ENCODE measurements at regions not wholly inside any gene's neighbourhood (a gene's known extent, or its start where the extent isn't known, plus 50 kb on each side); places are given as distances from the start of the nearest gene placed in this dataset.

DNA sequence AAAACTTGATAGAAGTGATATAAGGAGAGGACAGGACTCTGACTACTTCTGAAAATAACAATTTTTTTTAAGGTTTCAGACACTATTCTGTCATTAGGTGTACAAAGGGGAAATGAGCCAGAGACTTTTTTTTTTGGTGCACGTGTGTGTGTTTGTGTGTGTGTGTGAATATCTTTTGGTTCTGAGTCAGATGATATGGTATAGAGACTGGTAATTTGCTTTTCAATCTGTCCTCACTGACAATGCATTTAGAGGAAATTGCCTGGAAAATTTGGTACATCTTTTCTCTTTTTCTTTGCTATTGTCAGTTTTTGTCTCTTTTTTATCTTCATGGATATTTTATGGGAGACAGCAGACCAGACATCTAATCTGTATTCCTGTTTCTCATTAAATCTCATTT, 59.3 kb downstream of the DDIT4L start:
- no peaks in the 10 kb centered on the region for H3K27me3 ChIP-seq (ENCODE audit: control insufficient read depth, insufficient read depth, low read length)
- H3K36me3 ChIP-seq (ENCODE audit: control insufficient read depth, insufficient read depth, low read length) = no peaks in the 10 kb centered on the region
- H3K4me1 ChIP-seq (ENCODE audit: control insufficient read depth, insufficient read depth, low read length) = no peaks in the 10 kb centered on the region
- no peak overlapping the region for H3K27ac ChIP-seq (ENCODE audit: low read depth, low read length)
- H3K4me3 ChIP-seq (ENCODE audit: low read depth, low read length) = no peak overlapping the region
- H3K9ac ChIP-seq (ENCODE audit: low read length) = no peak overlapping the region
- H3K9me3 ChIP-seq (ENCODE audit: control insufficient read depth, insufficient read depth, low read depth, low read length) = no peaks in the 10 kb centered on the region

DNA sequence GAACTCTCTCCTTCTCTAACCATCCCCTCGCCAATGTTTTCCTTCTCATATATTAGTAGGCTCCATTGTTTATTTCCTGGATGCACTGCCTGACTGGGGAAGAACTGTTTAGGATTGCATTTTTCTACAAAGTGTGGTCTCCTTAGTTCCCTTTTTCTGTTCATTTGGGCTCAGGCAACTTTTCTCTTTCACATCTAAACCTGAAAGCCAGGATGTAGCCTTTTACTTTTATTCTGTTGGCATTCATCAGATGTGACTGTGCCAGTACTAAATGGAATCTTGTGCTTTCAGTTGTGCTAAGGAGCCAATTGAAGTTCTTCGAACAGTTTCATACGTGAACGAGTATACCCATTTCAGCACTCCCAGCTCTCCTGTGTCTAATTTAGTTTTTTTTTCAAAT, 59.8 kb downstream of the DDIT4L start:
- H3K4me1 ChIP-seq (ENCODE audit: control insufficient read depth, insufficient read depth, low read length) = no peaks in the 10 kb centered on the region
- no peak overlapping the region for H3K27ac ChIP-seq (ENCODE audit: low read depth, low read length)
- H3K9me3 ChIP-seq (ENCODE audit: control insufficient read depth, insufficient read depth, low read depth, low read length) = no peaks in the 10 kb centered on the region
- H3K4me3 ChIP-seq (ENCODE audit: low read depth, low read length) = no peak overlapping the region
- no peak overlapping the region for H3K9ac ChIP-seq (ENCODE audit: low read length)
- H3K36me3 ChIP-seq (ENCODE audit: control insufficient read depth, insufficient read depth, low read length) = no peaks in the 10 kb centered on the region
- H3K27me3 ChIP-seq (ENCODE audit: control insufficient read depth, insufficient read depth, low read length) = no peaks in the 10 kb centered on the region

DNA sequence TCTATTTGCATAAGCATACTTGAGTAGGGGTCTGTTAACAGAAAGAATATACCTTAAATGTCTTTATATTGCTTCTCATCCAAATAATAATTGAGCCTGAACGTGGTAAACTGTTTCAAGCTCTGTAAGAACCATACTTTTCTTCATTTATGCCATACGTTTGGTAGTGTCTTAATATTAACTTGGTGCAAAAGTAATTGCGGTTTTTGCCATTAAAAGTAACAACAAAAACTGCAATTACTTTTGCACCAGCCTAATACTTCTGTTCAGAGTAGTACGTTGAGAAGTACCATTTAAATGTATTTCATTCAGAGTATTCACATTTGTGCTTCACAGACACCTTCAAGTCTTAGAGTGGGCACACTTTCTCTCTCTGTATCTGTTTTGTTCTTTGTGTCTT, 60.5 kb downstream of the DDIT4L start:
- Histone ChIP-seq H3K36me3 (ENCODE audit: control insufficient read depth, insufficient read depth, low read length) (no peaks in the 10 kb centered on the region), H3K9me3 (ENCODE audit: control insufficient read depth, insufficient read depth, low read depth, low read length) (no peaks in the 10 kb centered on the region), H3K4me1 (ENCODE audit: control insufficient read depth, insufficient read depth, low read length) (no peaks in the 10 kb centered on the region), H3K9ac (ENCODE audit: low read length) (no peak overlapping the region), H3K4me3 (ENCODE audit: low read depth, low read length) (no peak overlapping the region), H3K27me3 (ENCODE audit: control insufficient read depth, insufficient read depth, low read length) (no peaks in the 10 kb centered on the region), H3K27ac (ENCODE audit: low read depth, low read length) (no peak overlapping the region)

DNA sequence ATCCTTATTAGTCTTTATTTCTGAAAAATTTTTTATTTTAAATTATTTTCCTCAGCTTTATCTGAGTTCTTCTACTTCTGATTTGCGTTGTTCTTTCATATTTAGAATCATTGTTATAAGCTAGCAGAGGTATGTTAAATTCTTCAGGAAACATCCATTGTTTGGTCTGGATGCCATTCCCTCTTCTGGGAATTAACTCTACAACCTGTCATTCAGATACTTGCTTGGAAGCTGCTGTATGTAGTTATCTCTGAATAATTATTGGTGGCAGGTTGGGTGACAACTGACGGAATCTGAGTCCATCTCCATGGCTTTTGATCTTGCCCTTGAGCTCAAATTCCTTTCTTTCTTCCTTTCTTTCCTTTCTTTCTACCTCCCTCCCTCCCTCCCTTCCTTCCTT, 61.9 kb downstream of the DDIT4L start:
- H3K36me3 ChIP-seq (ENCODE audit: control insufficient read depth, insufficient read depth, low read length) = no peaks in the 10 kb centered on the region
- no peak overlapping the region for H3K9ac ChIP-seq (ENCODE audit: low read length)
- H3K4me3 ChIP-seq (ENCODE audit: low read depth, low read length) = no peak overlapping the region
- H3K9me3 ChIP-seq (ENCODE audit: control insufficient read depth, insufficient read depth, low read depth, low read length) = no peaks in the 10 kb centered on the region
- no peaks in the 10 kb centered on the region for H3K4me1 ChIP-seq (ENCODE audit: control insufficient read depth, insufficient read depth, low read length)
- no peak overlapping the region for H3K27ac ChIP-seq (ENCODE audit: low read depth, low read length)
- H3K27me3 ChIP-seq (ENCODE audit: control insufficient read depth, insufficient read depth, low read length) = no peaks in the 10 kb centered on the region

DNA sequence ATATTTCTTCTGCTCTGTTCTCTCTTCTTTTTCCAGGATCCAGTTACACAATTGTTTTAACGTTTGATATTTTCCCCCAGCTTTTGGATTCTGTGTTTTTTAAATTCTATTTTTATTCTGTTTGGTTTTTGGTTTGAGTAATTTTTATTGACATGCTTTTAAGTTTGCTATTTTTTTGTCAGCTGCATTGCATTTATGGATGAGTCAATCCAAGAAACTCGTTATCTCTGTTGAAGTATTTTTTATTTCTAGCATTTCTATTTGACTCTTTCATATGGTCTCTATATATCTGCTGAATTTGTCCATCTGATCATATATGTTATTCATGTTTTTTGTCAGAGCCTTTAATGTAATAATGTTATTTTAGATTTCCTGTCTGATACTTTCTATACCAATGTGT, 65.6 kb downstream of the DDIT4L start:
- Histone ChIP-seq H3K36me3 (ENCODE audit: control insufficient read depth, insufficient read depth, low read length) (no peaks in the 10 kb centered on the region), H3K4me3 (ENCODE audit: low read depth, low read length) (no peak overlapping the region), H3K9ac (ENCODE audit: low read length) (no peak overlapping the region), H3K27me3 (ENCODE audit: control insufficient read depth, insufficient read depth, low read length) (no peaks in the 10 kb centered on the region), H3K27ac (ENCODE audit: low read depth, low read length) (no peak overlapping the region), H3K9me3 (ENCODE audit: control insufficient read depth, insufficient read depth, low read depth, low read length) (no peaks in the 10 kb centered on the region), H3K4me1 (ENCODE audit: control insufficient read depth, insufficient read depth, low read length) (no peaks in the 10 kb centered on the region)

DNA sequence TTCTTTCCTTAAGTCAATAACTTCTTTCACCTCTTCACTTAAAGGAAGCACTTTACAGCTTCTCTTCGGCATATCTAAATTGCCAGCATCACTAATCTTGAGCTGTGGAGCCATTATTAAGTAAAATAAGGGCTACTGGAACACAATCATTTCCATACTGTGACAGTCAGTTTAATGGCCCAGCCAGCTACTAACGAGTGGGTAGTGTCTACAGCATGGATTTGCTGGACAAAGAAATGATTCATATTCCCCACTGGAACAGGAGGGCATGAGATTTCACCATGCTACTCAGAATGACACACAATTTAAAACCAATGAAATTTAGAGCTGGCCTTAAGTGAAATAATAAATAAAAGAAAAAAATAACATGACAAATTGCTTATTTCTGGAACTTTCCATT, 72.1 kb downstream of the DDIT4L start:
- Histone ChIP-seq H3K27ac (ENCODE audit: low read depth, low read length) (no peak overlapping the region), H3K4me1 (ENCODE audit: control insufficient read depth, insufficient read depth, low read length) (peaks cover 29% of the 10 kb centered on the region), H3K27me3 (ENCODE audit: control insufficient read depth, insufficient read depth, low read length) (no peaks in the 10 kb centered on the region; the same call in 1 of the 2 replicates), H3K9ac (ENCODE audit: low read length) (no peak overlapping the region), H3K9me3 (ENCODE audit: control insufficient read depth, insufficient read depth, low read depth, low read length) (no peaks in the 10 kb centered on the region), H3K4me3 (ENCODE audit: low read depth, low read length) (no peak overlapping the region), H3K36me3 (ENCODE audit: control insufficient read depth, insufficient read depth, low read length) (no peaks in the 10 kb centered on the region)

DNA sequence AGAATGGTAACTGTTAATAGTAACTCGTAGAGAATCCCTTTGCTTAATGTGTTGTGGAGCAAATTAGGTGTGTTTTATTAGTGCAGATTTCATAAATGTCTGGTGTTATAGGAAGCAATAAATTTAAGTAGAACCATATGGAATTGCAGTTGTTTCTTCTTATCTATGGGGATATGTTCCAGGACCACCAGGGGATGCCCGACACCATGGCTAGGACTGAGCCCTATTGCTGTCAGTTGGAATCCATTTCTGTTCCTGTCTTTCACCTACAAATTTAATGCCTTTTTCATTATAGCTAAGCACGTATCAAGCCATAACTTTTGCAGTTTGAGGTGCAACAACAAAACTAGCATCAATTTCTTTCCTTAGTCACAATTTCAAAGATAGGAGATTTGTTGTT, 72.5 kb downstream of the DDIT4L start:
- Histone ChIP-seq H3K9ac (ENCODE audit: low read length) (no peak overlapping the region), H3K27ac (ENCODE audit: low read depth, low read length) (no peak overlapping the region), H3K27me3 (ENCODE audit: control insufficient read depth, insufficient read depth, low read length) (no peaks in the 10 kb centered on the region; the same call in 1 of the 2 replicates), H3K36me3 (ENCODE audit: control insufficient read depth, insufficient read depth, low read length) (no peaks in the 10 kb centered on the region), H3K4me1 (ENCODE audit: control insufficient read depth, insufficient read depth, low read length) (peaks cover 32% of the 10 kb centered on the region), H3K4me3 (ENCODE audit: low read depth, low read length) (no peak overlapping the region), H3K9me3 (ENCODE audit: control insufficient read depth, insufficient read depth, low read depth, low read length) (no peaks in the 10 kb centered on the region)

DNA sequence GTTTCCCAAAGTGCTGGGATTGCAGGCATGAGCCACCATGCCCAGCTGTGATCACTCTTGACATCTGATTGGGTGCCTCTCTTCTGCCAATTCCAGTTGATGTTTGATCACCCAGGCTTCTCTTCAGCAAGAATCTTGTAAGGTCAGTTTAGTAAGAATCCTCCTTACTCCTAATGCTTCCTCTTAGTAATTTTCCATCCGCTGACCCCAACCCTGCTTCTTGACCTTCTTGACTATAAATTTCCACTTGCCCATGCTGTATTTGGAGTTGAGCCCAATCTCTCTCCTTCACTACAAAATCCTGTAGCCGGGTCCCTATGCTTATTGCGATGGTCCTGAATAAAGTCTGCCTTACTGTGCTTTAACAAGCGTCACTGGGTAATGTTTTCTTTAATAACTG, 75.4 kb downstream of the DDIT4L start:
- no peak overlapping the region for H3K4me3 ChIP-seq (ENCODE audit: low read depth, low read length)
- no peaks in the 10 kb centered on the region; the same call in 1 of the 2 replicates for H3K27me3 ChIP-seq (ENCODE audit: control insufficient read depth, insufficient read depth, low read length)
- H3K9ac ChIP-seq (ENCODE audit: low read length) = no peak overlapping the region
- peaks cover 32% of the 10 kb centered on the region for H3K4me1 ChIP-seq (ENCODE audit: control insufficient read depth, insufficient read depth, low read length)
- no peak overlapping the region for H3K27ac ChIP-seq (ENCODE audit: low read depth, low read length)
- no peaks in the 10 kb centered on the region for H3K9me3 ChIP-seq (ENCODE audit: control insufficient read depth, insufficient read depth, low read depth, low read length)
- no peaks in the 10 kb centered on the region for H3K36me3 ChIP-seq (ENCODE audit: control insufficient read depth, insufficient read depth, low read length)

DNA sequence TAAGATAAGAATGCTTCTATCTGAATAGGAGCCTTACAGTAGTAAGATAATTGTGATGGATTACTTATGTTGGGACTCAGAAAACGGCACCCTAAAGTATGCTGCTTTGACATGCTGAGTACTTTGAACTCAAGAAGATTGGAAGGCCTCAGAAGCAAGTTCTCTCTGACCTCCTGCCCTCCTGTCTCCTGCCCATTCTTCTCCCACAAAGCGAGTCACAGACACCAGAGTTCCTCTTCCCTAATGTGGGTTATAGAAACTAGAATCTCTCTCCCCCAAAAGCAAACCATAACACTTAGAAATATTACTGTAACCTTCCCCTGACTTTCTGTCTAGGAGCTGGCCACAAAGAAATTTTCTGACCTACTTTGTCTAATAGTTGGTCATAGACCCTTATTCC, 76.5 kb downstream of the DDIT4L start:
- H3K4me1 ChIP-seq (ENCODE audit: control insufficient read depth, insufficient read depth, low read length) = peaks cover 32% of the 10 kb centered on the region
- H3K27ac ChIP-seq (ENCODE audit: low read depth, low read length) = no peak overlapping the region
- H3K9ac ChIP-seq (ENCODE audit: low read length) = no peak overlapping the region
- no peaks in the 10 kb centered on the region; the same call in 1 of the 2 replicates for H3K27me3 ChIP-seq (ENCODE audit: control insufficient read depth, insufficient read depth, low read length)
- no peak overlapping the region for H3K4me3 ChIP-seq (ENCODE audit: low read depth, low read length)
- H3K9me3 ChIP-seq (ENCODE audit: control insufficient read depth, insufficient read depth, low read depth, low read length) = no peaks in the 10 kb centered on the region
- H3K36me3 ChIP-seq (ENCODE audit: control insufficient read depth, insufficient read depth, low read length) = no peaks in the 10 kb centered on the region

DNA sequence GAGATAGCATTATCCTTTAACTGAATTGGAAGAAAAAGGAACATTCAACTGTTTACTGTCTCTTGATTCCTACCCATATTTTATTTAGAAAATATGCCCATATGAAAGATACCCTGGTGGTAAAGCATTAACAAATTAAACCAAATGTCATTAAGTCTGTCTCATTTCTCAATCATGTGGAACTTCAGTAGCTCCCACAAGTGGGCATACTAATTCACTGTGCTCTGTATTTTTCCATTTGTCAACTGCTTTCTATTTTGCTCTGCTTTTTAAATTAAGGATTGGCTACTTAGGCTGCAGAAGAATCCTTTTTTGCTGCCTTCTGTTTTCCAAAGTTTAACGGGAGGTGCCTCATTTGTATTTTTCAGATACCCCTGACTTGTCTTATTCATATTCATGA, 77.2 kb downstream of the DDIT4L start:
- H3K27ac ChIP-seq (ENCODE audit: low read depth, low read length) = no peak overlapping the region
- H3K36me3 ChIP-seq (ENCODE audit: control insufficient read depth, insufficient read depth, low read length) = no peaks in the 10 kb centered on the region
- H3K27me3 ChIP-seq (ENCODE audit: control insufficient read depth, insufficient read depth, low read length) = no peaks in the 10 kb centered on the region; the same call in 1 of the 2 replicates
- H3K9ac ChIP-seq (ENCODE audit: low read length) = no peak overlapping the region
- H3K9me3 ChIP-seq (ENCODE audit: control insufficient read depth, insufficient read depth, low read depth, low read length) = no peaks in the 10 kb centered on the region
- H3K4me3 ChIP-seq (ENCODE audit: low read depth, low read length) = no peak overlapping the region
- H3K4me1 ChIP-seq (ENCODE audit: control insufficient read depth, insufficient read depth, low read length) = peaks cover 32% of the 10 kb centered on the region

DNA sequence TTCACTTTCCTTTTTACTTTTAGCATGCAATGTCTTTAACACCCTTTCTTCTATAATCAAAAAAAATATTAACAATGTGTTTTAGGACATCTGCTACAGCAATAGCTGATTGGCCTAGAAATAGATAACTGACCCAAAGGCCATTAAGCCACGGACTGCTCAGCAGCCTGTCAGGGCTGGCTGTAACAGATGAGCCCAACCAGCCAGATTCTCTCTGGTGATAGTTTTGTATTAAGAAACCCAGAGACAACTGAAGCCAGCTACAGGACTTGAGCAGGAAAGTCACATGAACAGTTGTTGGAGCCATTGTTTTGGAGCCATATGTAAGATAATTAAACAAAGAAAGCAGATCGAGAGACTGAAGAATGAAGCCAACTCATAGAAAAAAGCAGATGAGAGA, 80.3 kb downstream of the DDIT4L start:
- Histone ChIP-seq H3K27me3 (ENCODE audit: control insufficient read depth, insufficient read depth, low read length) (no peaks in the 10 kb centered on the region), H3K27ac (ENCODE audit: low read depth, low read length) (no peak overlapping the region), H3K4me1 (ENCODE audit: control insufficient read depth, insufficient read depth, low read length) (peaks cover 18% of the 10 kb centered on the region), H3K4me3 (ENCODE audit: low read depth, low read length) (no peak overlapping the region), H3K9me3 (ENCODE audit: control insufficient read depth, insufficient read depth, low read depth, low read length) (no peaks in the 10 kb centered on the region), H3K9ac (ENCODE audit: low read length) (no peak overlapping the region), H3K36me3 (ENCODE audit: control insufficient read depth, insufficient read depth, low read length) (no peaks in the 10 kb centered on the region)

DNA sequence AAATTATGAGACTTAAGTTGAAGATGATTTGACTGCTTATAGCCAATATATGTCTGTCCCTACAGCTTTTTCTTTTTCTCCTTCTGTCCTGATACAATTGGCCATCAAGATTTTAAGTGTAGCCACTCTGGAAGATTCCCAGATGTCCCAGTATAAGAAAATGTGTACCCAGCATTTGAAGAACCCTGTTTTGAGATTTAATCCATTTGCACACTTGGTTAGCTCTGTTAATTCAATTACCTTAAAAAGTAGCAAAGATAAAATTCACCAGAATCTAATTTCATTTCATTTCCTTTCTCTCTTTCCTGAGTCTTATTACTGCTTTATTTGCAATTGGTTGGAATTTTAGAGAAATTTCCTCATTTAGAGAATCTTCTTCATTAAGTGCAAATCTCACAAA, 81.4 kb downstream of the DDIT4L start:
- H3K9ac ChIP-seq (ENCODE audit: low read length) = no peak overlapping the region
- H3K27me3 ChIP-seq (ENCODE audit: control insufficient read depth, insufficient read depth, low read length) = no peaks in the 10 kb centered on the region
- no peak overlapping the region for H3K27ac ChIP-seq (ENCODE audit: low read depth, low read length)
- no peaks in the 10 kb centered on the region for H3K9me3 ChIP-seq (ENCODE audit: control insufficient read depth, insufficient read depth, low read depth, low read length)
- no peak overlapping the region for H3K4me3 ChIP-seq (ENCODE audit: low read depth, low read length)
- no peaks in the 10 kb centered on the region for H3K36me3 ChIP-seq (ENCODE audit: control insufficient read depth, insufficient read depth, low read length)
- H3K4me1 ChIP-seq (ENCODE audit: control insufficient read depth, insufficient read depth, low read length) = peaks cover 10% of the 10 kb centered on the region
